ENCODE measurements at regions not wholly inside any gene's neighbourhood (a gene's known extent, or its start where the extent isn't known, plus 50 kb on each side); places are given as distances from the start of the nearest gene placed in this dataset.

DNA sequence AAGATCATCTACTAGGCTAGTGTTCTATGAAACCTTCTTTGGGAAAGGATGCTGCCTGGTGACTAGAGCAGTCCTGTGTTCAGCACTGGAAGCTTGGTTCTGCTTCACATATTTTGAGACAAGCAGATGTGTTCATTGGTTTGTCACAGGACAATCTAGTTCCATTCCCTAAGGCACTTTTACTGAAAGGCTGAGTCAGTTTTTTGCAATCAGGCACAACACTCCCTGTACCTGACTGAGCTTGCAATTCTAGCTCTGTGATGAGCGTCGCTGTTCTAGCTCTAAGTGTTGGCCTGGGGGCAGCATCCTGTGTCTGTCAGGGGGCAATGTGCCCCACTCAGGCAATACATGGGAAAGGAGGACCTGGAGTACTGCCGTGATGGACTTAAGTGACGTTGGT, 144.4 kb downstream of the CAND1 start:
- TF ChIP-seq CTCF (IDR thresholded peaks at IDR 0.05; ENCODE audit: low read length) (no peak), EZH2 (IDR thresholded peaks at IDR 0.05; ENCODE audit: borderline replicate concordance, low read length) (no peak)
